Smooth muscle cell (in vitro differentiated cells): ENCODE measurements at regions not wholly inside any gene's neighbourhood (a gene's known extent, or its start where the extent isn't known, plus 50 kb on each side); places are given as distances from the start of the nearest gene placed in this dataset.

Experiments used
- DNase-seq: peaks from one replicate; lab custom pipeline; 2025; ENCODE audit not compliant: unreplicated experiment; lab: John Stamatoyannopoulos, UW
- H2AFZ ChIP-seq: fragments of 200-600 bp; sonication (generic); 2 replicates; pipeline ENCODE4 v1.6.0; 2016; ENCODE audit warnings: antibody characterized with exemption, low read depth, mild to moderate bottlenecking
- H3F3A ChIP-seq: fragments of 200-600 bp; sonication (generic); 2 replicates; pipeline ENCODE4 v1.6.0; 2017; ENCODE audit warnings: antibody characterized with exemption, low read depth
- H3K27ac ChIP-seq: fragments of 200-600 bp; sonication (generic); 2 replicates; pipeline ENCODE4 v1.5.1; 2016; ENCODE audit warnings: low read depth, mild to moderate bottlenecking
- H3K27me3 ChIP-seq: fragments of 200-600 bp; sonication (generic); 2 replicates; pipeline ENCODE4 v1.6.1; 2016; ENCODE audit warnings: low read depth, mild to moderate bottlenecking
- H3K36me3 ChIP-seq: fragments of 200-600 bp; sonication (generic); 2 replicates; pipeline ENCODE4 v1.5.1; 2016; ENCODE audit warnings: low read depth
- H3K4me1 ChIP-seq: fragments of 200-600 bp; sonication (generic); 2 replicates; pipeline ENCODE4 v1.5.1; 2016; ENCODE audit warnings: low read depth
- H3K4me2 ChIP-seq: fragments of 200-600 bp; sonication (generic); 2 replicates; pipeline ENCODE4 v1.6.0; 2016; ENCODE audit warnings: mild to moderate bottlenecking
- H3K4me3 ChIP-seq: fragments of 200-600 bp; sonication (generic); 2 replicates; pipeline ENCODE4 v1.5.1; 2016; ENCODE audit warnings: mild to moderate bottlenecking
- H3K79me2 ChIP-seq: fragments of 200-600 bp; sonication (generic); 2 replicates; pipeline ENCODE4 v1.6.0; 2016; ENCODE audit warnings: low read depth, mild to moderate bottlenecking
- H3K9ac ChIP-seq: fragments of 200-600 bp; sonication (generic); 2 replicates; pipeline ENCODE4 v1.6.0; 2016; ENCODE audit warnings: low read depth
- H3K9me3 ChIP-seq: fragments of 200-600 bp; sonication (generic); replicated peaks from 2 replicates; pipeline ENCODE4 v1.5.1; 2016; ENCODE audit warnings: low read depth
- H4K20me1 ChIP-seq: fragments of 200-600 bp; sonication (generic); 2 replicates; pipeline ENCODE4 v1.6.0; 2016; ENCODE audit warnings: low read depth
- CTCF ChIP-seq: fragments of 200-600 bp; sonication (generic); IDR thresholded peaks from 2 replicates; pipeline ENCODE4 v1.5.1; 2017; ENCODE audit warnings: borderline replicate concordance, mild to moderate bottlenecking, antibody characterized with exemption; ENCODE audit not compliant: insufficient read depth, poor library complexity, severe bottlenecking
- WGBS: methylation state at CpG from one replicate; pipeline ENCODE4 v1.1.7; 2016; ENCODE audit warnings: low lambda C conversion rate; 5-methylcytosine and 5-hydroxymethylcytosine counted together

GRCh38 chr4:77481856-77482255 is 123.8 kb upstream of the CXCL13 start:
- Histone ChIP-seq H3K4me2 (no peak overlapping the region), H3K9me3 (no peaks in the 10 kb centered on the region), H3K27ac (no peak overlapping the region), H3F3A (no peaks in the 10 kb centered on the region), H3K27me3 (peaks cover 17% of the 10 kb centered on the region), H3K9ac (no peak overlapping the region), H3K4me1 (no peaks in the 10 kb centered on the region), H4K20me1 (no peaks in the 10 kb centered on the region), H3K36me3 (no peaks in the 10 kb centered on the region), H3K79me2 (no peaks in the 10 kb centered on the region), H3K4me3 (no peak overlapping the region), H2AFZ (no peak overlapping the region)
- 43% methylated on average over 1 of the region's 1 CpG for WGBS
- DNase-seq: no peak
- no peak for TF ChIP-seq CTCF

- WGBS: 81% methylated on average over 1 of the region's 1 CpG
- Histone ChIP-seq H3K27ac (no peak overlapping the region), H3K79me2 (no peaks in the 10 kb centered on the region), H3K4me1 (no peaks in the 10 kb centered on the region), H3K9ac (no peak overlapping the region), H4K20me1 (no peaks in the 10 kb centered on the region), H3F3A (no peaks in the 10 kb centered on the region), H3K4me2 (no peak overlapping the region), H3K4me3 (no peak overlapping the region), H3K9me3 (no peaks in the 10 kb centered on the region), H3K27me3 (peaks cover 8% of the 10 kb centered on the region), H3K36me3 (no peaks in the 10 kb centered on the region), H2AFZ (no peak overlapping the region)
- TF ChIP-seq CTCF: no peak
- DNase-seq: no peak
Measured at GRCh38 chr4:77488882-77489281, 116.7 kb upstream of the CXCL13 start.

GRCh38 chr4:77493120-77493752 is 112.4 kb upstream of the CXCL13 start:
- whole genome bisulfite sequencing: 80% methylated on average over 1 of the region's 1 CpG
- Histone ChIP-seq H3K9me3 (no peaks in the 10 kb centered on the region), H4K20me1 (no peaks in the 10 kb centered on the region)

More at GRCh38 chr4:77493120-77493752, 112.4 kb upstream of the CXCL13 start:
- H3K27ac ChIP-seq: no peak overlapping the region
- no peaks in the 10 kb centered on the region for H3F3A ChIP-seq
- H3K4me1 ChIP-seq: no peaks in the 10 kb centered on the region
- no peaks in the 10 kb centered on the region for H3K79me2 ChIP-seq
- H3K4me3 ChIP-seq: no peak overlapping the region
- H3K4me2 ChIP-seq: no peak overlapping the region
- no peak for TF ChIP-seq CTCF
- no peak overlapping the region for H2AFZ ChIP-seq
- DNase-seq: no peak
- no peak overlapping the region for H3K9ac ChIP-seq
- H3K36me3 ChIP-seq: no peaks in the 10 kb centered on the region
- peaks cover under 1% of the 10 kb centered on the region for H3K27me3 ChIP-seq
